Endodermal cell (in vitro differentiated cells): ENCODE measurements at regions not wholly inside any gene's neighbourhood (a gene's known extent, or its start where the extent isn't known, plus 50 kb on each side); places are given as distances from the start of the nearest gene placed in this dataset.

ENCODE experiments used
- DNase-seq: peaks from one replicate; pipeline ENCODE4 v3.0.0-alpha.2; 2017
- H3K27ac ChIP-seq: 2 replicates; pipeline ENCODE4 v1.5.1; 2013; ENCODE audit warnings: mild to moderate bottlenecking, low read depth, low read length, moderate library complexity
- H3K27me3 ChIP-seq: 2 replicates; pipeline ENCODE4 v1.6.1; 2013; ENCODE audit warnings: mild to moderate bottlenecking, low read length, moderate library complexity; ENCODE audit not compliant: insufficient read depth, control insufficient read depth, poor library complexity, severe bottlenecking
- H3K36me3 ChIP-seq: 2 replicates; pipeline ENCODE4 v1.7.0; 2013; ENCODE audit warnings: mild to moderate bottlenecking, low read length, moderate library complexity; ENCODE audit not compliant: control insufficient read depth, insufficient read depth
- H3K4me1 ChIP-seq: one replicate; pipeline ENCODE4 v1.7.0; 2013; ENCODE audit warnings: low read length; ENCODE audit not compliant: control insufficient read depth, insufficient read depth
- H3K4me3 ChIP-seq: 2 replicates; pipeline ENCODE4 v1.5.1; 2013; ENCODE audit warnings: mild to moderate bottlenecking, low read length, moderate library complexity
- H3K9ac ChIP-seq: 2 replicates; pipeline ENCODE4 v1.6.1; 2013; ENCODE audit warnings: mild to moderate bottlenecking, low read length, moderate library complexity; ENCODE audit not compliant: poor library complexity, severe bottlenecking; ENCODE audit errors: extremely low read depth
- H3K9me3 ChIP-seq: 2 replicates; pipeline ENCODE4 v1.6.1; 2013; ENCODE audit warnings: mild to moderate bottlenecking, low read length, moderate library complexity; ENCODE audit not compliant: control insufficient read depth
- H3K27ac Mint-ChIP-seq: 2 replicates; pipeline ENCODE4 v1.8.0; 2020; ENCODE audit warnings: mixed read lengths
- H3K27me3 Mint-ChIP-seq: 2 replicates; pipeline ENCODE4 v1.8.0; 2021; ENCODE audit warnings: mild to moderate bottlenecking, mixed read lengths; ENCODE audit not compliant: insufficient read depth
- H3K36me3 Mint-ChIP-seq: 2 replicates; pipeline ENCODE4 v1.8.0; 2020; ENCODE audit warnings: low read depth, mixed read lengths
- H3K4me1 Mint-ChIP-seq: 2 replicates; pipeline ENCODE4 v1.8.0; 2020; ENCODE audit warnings: mixed read lengths
- H3K4me3 Mint-ChIP-seq: 2 replicates; pipeline ENCODE4 v1.8.0; 2020; ENCODE audit warnings: mild to moderate bottlenecking, moderate library complexity, mixed read lengths
- H3K9me3 Mint-ChIP-seq: 2 replicates; pipeline ENCODE4 v1.8.0; 2020; ENCODE audit warnings: mild to moderate bottlenecking, mixed read lengths
- CTCF ChIP-seq: fragments of 200-600 bp; sonication (generic); conservative IDR thresholded peaks from 2 replicates; pipeline ENCODE4 v1.5.0; 2021; ENCODE audit warnings: antibody characterized with exemption, mild to moderate bottlenecking
- WGBS, 2 experiments: methylation state at CpG; one replicate each; pipeline versions ENCODE4 v1.1.5 to v1.1.7; 2013; ENCODE audit warnings: missing lambda C conversion rate in 2 of 2, mixed read lengths in 1 of 2; ENCODE audit not compliant: insufficient coverage in 1 of 2, insufficient read length in 1 of 2; 5-methylcytosine and 5-hydroxymethylcytosine counted together

DNA sequence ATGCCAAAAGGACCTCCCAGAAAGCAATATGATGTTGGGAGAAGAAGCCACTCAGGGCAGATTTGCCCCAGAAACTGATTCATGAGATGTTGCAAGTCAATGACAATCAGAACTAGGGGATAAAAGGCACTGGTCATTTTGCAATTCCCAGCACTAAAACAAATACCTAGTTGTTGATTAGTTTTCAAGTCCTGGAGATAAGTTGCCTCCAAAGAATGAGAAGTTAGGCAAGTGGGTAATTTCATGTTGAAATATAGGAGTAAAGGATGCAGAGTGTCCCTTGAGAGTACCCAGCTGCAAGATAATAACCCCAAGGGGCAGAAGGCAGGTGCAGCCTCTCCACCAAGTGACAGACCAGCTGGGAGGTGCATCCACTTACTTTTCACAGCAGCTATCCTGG is 363.6 kb downstream of the PBX1 start:
- H3K9ac ChIP-seq = no peak overlapping the region
- peaks cover 9% of the 10 kb centered on the region for H3K4me1 ChIP-seq
- no peaks in the 10 kb centered on the region for H3K9me3 ChIP-seq
- H3K27ac ChIP-seq = no peak overlapping the region
- H3K4me1 Mint-ChIP-seq = peaks cover 20% of the 10 kb centered on the region
- H3K4me3 Mint-ChIP-seq = no peak overlapping the region
- no peaks in the 10 kb centered on the region for H3K9me3 Mint-ChIP-seq
- no peaks in the 10 kb centered on the region for H3K36me3 ChIP-seq
- no peaks in the 10 kb centered on the region for H3K36me3 Mint-ChIP-seq
- peaks cover 3% of the 10 kb centered on the region for H3K27me3 Mint-ChIP-seq
- no peak overlapping the region for H3K4me3 ChIP-seq
- TF ChIP-seq CTCF = no peak
- no peak overlapping the region for H3K27ac Mint-ChIP-seq
- no peak for DNase-seq
- peaks cover 6% of the 10 kb centered on the region for H3K27me3 ChIP-seq

GRCh38 chr1:164921493-164921892 is 362.5 kb downstream of the PBX1 start:
- peaks cover 9% of the 10 kb centered on the region for H3K4me1 ChIP-seq
- H3K4me1 Mint-ChIP-seq = peaks cover 20% of the 10 kb centered on the region
- no peak overlapping the region for H3K4me3 Mint-ChIP-seq

GRCh38 chr1:164918140-164918539 is 359.2 kb downstream of the PBX1 start:
- no peak overlapping the region for H3K27ac ChIP-seq
- H3K27me3 Mint-ChIP-seq = peaks cover 10% of the 10 kb centered on the region
- H3K4me1 Mint-ChIP-seq = peaks cover 23% of the 10 kb centered on the region
- WGBS, 2 experiments = 87% methylated on average over 2 of the region's 2 CpGs; no CpG with 5 or more reads in 1 of the 2 experiments
- H3K9ac ChIP-seq = no peak overlapping the region
- H3K36me3 ChIP-seq = no peaks in the 10 kb centered on the region
- DNase-seq = no peak
- TF ChIP-seq CTCF = no peak
- no peaks in the 10 kb centered on the region for H3K9me3 Mint-ChIP-seq
- no peak overlapping the region for H3K4me3 Mint-ChIP-seq
- no peak overlapping the region for H3K4me3 ChIP-seq
- H3K36me3 Mint-ChIP-seq = no peaks in the 10 kb centered on the region
- H3K4me1 ChIP-seq = peaks cover 8% of the 10 kb centered on the region
- H3K9me3 ChIP-seq = no peaks in the 10 kb centered on the region
- H3K27ac Mint-ChIP-seq = no peak overlapping the region
- peaks cover 6% of the 10 kb centered on the region for H3K27me3 ChIP-seq

More at GRCh38 chr1:164921493-164921892, 362.5 kb downstream of the PBX1 start:
- no peaks in the 10 kb centered on the region for H3K9me3 ChIP-seq
- WGBS, 2 experiments = 81 to 91% methylated on average over 4 to 5 of the region's 5 CpGs
- no peaks in the 10 kb centered on the region for H3K36me3 Mint-ChIP-seq
- DNase-seq = peak; percentile 53
- H3K27me3 Mint-ChIP-seq = peaks cover 3% of the 10 kb centered on the region
- no peak overlapping the region for H3K27ac ChIP-seq
- H3K9me3 Mint-ChIP-seq = no peaks in the 10 kb centered on the region
- TF ChIP-seq CTCF = no peak
- no peaks in the 10 kb centered on the region for H3K36me3 ChIP-seq
- H3K9ac ChIP-seq = no peak overlapping the region
- H3K27me3 ChIP-seq = peaks cover 6% of the 10 kb centered on the region
- H3K4me3 ChIP-seq = no peak overlapping the region
- H3K27ac Mint-ChIP-seq = no peak overlapping the region
